ENCODE measurements at regions not wholly inside any gene's neighbourhood (a gene's known extent, or its start where the extent isn't known, plus 50 kb on each side); places are given as distances from the start of the nearest gene placed in this dataset.
"Not testable (repeated sequence)": the region's sequence is repeated elsewhere in the genome, so short reads cannot be mapped to it uniquely, and the experiment has no call there.

DNA sequence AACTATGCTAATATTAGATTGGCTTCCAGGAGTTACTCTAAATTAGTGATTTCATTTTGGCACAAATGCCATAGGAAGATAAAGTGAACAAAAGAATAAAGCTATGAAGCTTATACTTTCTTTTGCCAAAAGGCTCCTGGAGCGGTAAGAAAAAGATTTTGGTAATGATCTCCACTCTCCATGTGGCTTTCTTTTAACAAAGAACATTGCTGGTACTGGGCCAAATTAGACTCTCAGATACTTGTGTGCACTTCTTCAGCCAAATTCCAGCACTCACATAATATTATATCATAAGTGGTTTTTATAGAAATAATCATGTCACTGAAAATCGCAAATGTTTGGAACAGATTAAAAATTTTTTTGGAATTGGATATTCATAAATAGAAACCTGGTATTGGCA, 142.4 kb upstream of the FGF13 start:
- Histone ChIP-seq H3K4me3 (no peak overlapping the region), H3K4me1 (no peaks in the 10 kb centered on the region), H3K36me3 (no peaks in the 10 kb centered on the region), H3K27me3 (peaks cover 69% of the 10 kb centered on the region), H3K9ac (no peak overlapping the region), H4K20me1 (no peaks in the 10 kb centered on the region), H3K27ac (no peak overlapping the region), H3K4me2 (no peak overlapping the region), H3K9me3 (no peaks in the 10 kb centered on the region; the same call in 1 of the 2 replicates)
- TF ChIP-seq Cebpa-rat (IDR thresholded peaks at IDR 0.05), result no peak

DNA sequence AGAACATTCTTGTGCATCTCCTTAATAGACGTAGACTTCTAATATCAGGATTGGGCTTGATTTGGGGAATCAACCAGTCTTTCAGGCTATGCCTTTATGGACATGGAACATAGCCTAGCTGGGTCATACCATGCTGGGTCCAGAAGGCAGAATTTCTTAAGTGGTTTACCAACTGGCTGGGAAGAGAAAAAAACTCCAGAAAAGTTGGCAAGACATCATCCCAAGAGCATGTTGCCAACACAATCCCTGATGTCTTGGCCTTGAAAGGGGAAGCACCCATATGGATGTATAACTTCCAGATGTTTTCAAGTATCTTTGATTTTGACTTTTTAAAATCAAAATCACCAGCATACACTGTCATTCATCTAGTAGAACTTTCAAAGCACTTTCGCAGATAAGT, 138.0 kb upstream of the FGF13 start:
- no peaks in the 10 kb centered on the region; the same call in 1 of the 2 replicates for H4K20me1 ChIP-seq
- no peak for TF ChIP-seq Cebpa-rat (IDR thresholded peaks at IDR 0.05)
- no peaks in the 10 kb centered on the region; the same call in 1 of the 2 replicates for H3K9me3 ChIP-seq
- no peaks in the 10 kb centered on the region for H3K36me3 ChIP-seq
- H3K27ac ChIP-seq, result no peak overlapping the region
- no peak overlapping the region for H3K4me3 ChIP-seq
- no peak overlapping the region for H3K9ac ChIP-seq
- H3K27me3 ChIP-seq, result peaks cover 75% of the 10 kb centered on the region
- no peak overlapping the region for H3K4me2 ChIP-seq
- no peaks in the 10 kb centered on the region for H3K4me1 ChIP-seq

DNA sequence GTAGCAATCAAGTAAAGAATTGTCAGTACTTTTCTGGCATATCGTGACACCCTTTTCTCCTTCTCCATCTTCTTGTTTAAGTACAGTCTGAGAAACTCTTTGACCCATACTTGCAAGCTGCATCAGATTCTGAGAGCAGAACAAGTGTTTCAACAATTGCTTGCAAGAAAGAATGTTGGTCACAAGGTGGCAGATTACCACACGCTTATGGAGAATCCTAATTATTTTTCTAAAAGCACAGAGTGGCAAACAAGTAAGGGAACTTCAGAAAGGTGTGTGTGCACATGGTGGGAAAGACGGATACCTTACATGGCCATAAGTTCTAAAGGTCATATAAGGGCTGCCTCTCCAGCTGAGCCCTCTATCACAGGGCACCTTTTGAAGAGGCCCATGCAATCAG, 136.4 kb upstream of the FGF13 start:
- no peak overlapping the region for H3K27ac ChIP-seq
- no peaks in the 10 kb centered on the region for H3K36me3 ChIP-seq
- peaks cover 80% of the 10 kb centered on the region for H3K27me3 ChIP-seq
- no peak overlapping the region for H3K4me3 ChIP-seq
- no peaks in the 10 kb centered on the region; the same call in 1 of the 2 replicates for H4K20me1 ChIP-seq
- H3K9ac ChIP-seq, result no peak overlapping the region
- H3K4me1 ChIP-seq, result no peaks in the 10 kb centered on the region
- H3K4me2 ChIP-seq, result no peak overlapping the region
- no peaks in the 10 kb centered on the region; the same call in 1 of the 2 replicates for H3K9me3 ChIP-seq
- TF ChIP-seq Cebpa-rat (IDR thresholded peaks at IDR 0.05), result no peak

DNA sequence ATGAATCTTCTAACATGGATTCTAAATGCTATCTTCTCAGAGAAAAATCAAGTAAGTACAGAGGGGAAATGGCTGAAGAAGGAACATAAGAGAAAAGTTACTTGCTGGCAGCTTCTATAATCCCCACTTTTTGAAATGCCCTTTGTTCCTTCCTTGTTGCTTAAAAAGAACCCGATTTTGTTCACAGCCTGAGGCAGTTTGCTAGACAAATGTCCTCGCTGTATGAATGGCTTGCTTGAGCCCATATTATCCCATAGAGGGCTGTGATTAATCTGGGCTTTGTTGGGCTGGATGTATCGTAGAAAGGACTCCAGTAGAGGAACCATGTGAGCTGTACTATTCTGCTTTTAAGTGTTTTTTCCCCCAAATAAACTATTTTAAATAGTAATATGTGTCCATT, 134.3 kb upstream of the FGF13 start:
- Histone ChIP-seq H3K4me1 (no peaks in the 10 kb centered on the region), H3K27me3 (peaks cover 91% of the 10 kb centered on the region), H3K36me3 (no peaks in the 10 kb centered on the region), H3K9ac (no peak overlapping the region), H3K4me3 (no peak overlapping the region), H3K27ac (no peak overlapping the region), H3K4me2 (no peak overlapping the region), H4K20me1 (no peaks in the 10 kb centered on the region; the same call in 1 of the 2 replicates), H3K9me3 (no peaks in the 10 kb centered on the region; the same call in 1 of the 2 replicates)
- TF ChIP-seq Cebpa-rat (IDR thresholded peaks at IDR 0.05), result no peak

DNA sequence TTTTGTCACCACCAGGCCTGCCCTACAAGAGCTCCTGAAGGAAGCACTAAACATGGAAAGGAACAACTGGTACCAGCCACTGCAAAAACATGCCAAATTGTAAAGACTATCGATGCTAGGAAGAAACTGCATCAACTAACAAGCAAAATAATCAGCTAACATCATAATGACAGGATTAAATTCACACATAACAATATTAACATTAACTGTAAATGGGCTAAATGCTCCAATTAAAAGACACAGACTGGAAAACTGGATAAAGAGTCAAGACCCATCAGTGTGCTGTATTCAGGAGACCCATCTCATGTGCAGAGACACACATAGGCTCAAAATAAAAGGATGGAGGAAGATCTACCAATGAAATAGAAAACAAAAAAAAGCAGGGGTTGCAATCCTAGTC, 95.9 kb upstream of the FGF13 start:
- not testable (repeated sequence) for H3K4me1 ChIP-seq, H3K36me3 ChIP-seq, H3K4me2 ChIP-seq, H4K20me1 ChIP-seq, H3K27ac ChIP-seq, H3K4me3 ChIP-seq, H3K9ac ChIP-seq
- Histone ChIP-seq H3K27me3 (peaks cover 35% of the 10 kb centered on the region), H3K9me3 (peaks cover 12% of the 10 kb centered on the region)

DNA sequence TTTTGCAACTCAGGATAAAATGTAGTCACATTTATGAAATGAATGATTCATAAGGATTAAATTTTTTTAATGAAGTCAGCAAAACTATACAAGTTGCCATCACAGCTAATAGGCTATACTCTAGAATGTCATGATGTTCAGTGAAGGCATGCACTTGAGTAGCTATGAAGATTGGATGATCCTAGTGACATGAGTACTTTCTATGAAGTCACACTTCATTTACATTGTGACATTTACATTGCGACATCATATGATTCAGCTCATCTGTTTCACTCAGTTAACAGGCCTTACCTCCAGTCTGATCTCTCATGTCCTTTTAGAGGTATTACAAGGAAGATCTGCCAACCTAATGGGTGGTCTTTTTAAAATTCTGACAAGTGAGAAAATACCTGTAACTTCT, 82.7 kb upstream of the FGF13 start:
- Histone ChIP-seq H3K27me3 (peaks cover 46% of the 10 kb centered on the region), H3K4me1 (no peaks in the 10 kb centered on the region), H4K20me1 (no peaks in the 10 kb centered on the region), H3K27ac (no peak overlapping the region), H3K9ac (no peak overlapping the region), H3K4me2 (no peak overlapping the region), H3K36me3 (no peaks in the 10 kb centered on the region), H3K9me3 (peaks cover 10% of the 10 kb centered on the region; the same call in 1 of the 2 replicates), H3K4me3 (no peak overlapping the region)
- TF ChIP-seq Cebpa-rat (IDR thresholded peaks at IDR 0.05), result no peak; the same call in 1 of the 2 replicates

DNA sequence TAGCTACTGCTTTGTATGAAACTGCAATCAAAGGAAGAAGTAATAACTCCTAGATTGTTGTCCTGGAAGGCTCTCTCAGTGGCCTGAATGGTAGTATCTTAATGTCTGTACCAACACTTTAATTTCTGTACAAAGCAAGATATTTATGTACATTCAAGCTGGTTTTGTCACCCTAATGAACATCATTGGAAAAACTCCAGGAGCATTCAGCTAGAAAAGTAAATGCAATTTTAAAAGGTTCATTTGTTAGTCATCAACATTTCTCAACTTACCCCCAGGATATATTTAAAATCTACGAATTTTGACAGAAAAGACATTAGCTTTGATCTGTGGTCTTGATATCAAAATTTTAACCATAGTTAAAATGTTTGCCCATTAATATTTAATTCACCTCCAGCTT, 80.0 kb upstream of the FGF13 start:
- no peak overlapping the region for H3K4me2 ChIP-seq

DNA sequence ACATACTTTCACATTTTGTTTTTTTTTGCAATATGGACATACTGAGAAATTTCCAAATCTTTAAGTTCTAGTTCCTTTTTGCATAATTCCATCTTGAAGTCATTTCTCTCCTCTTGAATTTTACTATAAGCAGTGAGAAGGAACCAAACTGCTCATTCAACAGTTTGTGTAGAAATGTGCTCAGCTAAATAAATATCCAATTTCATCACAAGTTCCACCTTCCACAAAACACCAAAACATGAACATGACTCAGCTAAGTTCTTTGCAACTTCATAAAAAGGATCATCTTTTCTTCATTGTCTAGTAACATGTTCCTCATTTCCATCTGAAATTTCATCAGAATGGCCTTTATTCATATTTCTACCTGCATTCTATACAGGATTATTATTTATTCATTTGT, 77.3 kb upstream of the FGF13 start:
- H3K9ac ChIP-seq, result no peak overlapping the region
- H3K4me2 ChIP-seq, result no peak overlapping the region
- H3K27me3 ChIP-seq, result peaks cover 42% of the 10 kb centered on the region
- H3K9me3 ChIP-seq, result no peaks in the 10 kb centered on the region
- no peaks in the 10 kb centered on the region for H3K4me1 ChIP-seq
- H3K27ac ChIP-seq, result no peak overlapping the region
- no peaks in the 10 kb centered on the region for H4K20me1 ChIP-seq
- no peak overlapping the region for H3K4me3 ChIP-seq
- no peak for TF ChIP-seq Cebpa-rat (IDR thresholded peaks at IDR 0.05)
- H3K36me3 ChIP-seq, result no peaks in the 10 kb centered on the region

More for the DNA sequence above, 80.0 kb upstream of the FGF13 start:
- Histone ChIP-seq H3K27ac (no peak overlapping the region), H4K20me1 (no peaks in the 10 kb centered on the region), H3K9ac (no peak overlapping the region), H3K27me3 (peaks cover 47% of the 10 kb centered on the region), H3K4me3 (no peak overlapping the region), H3K4me1 (no peaks in the 10 kb centered on the region), H3K36me3 (no peaks in the 10 kb centered on the region), H3K9me3 (no peaks in the 10 kb centered on the region)
- TF ChIP-seq Cebpa-rat (IDR thresholded peaks at IDR 0.05), result no peak

DNA sequence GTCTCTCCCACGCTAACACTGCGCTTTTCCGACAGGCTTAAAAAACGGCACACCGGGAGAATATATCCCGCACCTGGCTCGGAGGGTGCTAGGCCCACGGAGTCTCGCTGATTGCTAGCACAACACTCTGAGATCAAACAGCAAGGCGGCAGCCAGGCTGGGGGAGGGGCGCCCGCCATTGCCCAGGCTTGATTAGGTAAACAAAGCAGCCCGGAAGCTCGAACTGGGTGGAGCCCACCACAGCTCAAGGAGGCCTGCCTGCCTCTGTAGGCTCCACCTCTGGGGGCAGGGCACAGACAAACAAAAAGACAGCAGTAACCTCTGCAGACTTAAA, 67.0 kb upstream of the FGF13 start:
- not testable (repeated sequence) for H3K9me3 ChIP-seq, H3K4me3 ChIP-seq, H3K36me3 ChIP-seq, H3K4me1 ChIP-seq, H3K4me2 ChIP-seq, H3K27ac ChIP-seq, H4K20me1 ChIP-seq, H3K9ac ChIP-seq
- 0 out of 2 replicates have a peak, but pooled peaks cover 10% of the 10 kb centered on the region for H3K27me3 ChIP-seq

DNA sequence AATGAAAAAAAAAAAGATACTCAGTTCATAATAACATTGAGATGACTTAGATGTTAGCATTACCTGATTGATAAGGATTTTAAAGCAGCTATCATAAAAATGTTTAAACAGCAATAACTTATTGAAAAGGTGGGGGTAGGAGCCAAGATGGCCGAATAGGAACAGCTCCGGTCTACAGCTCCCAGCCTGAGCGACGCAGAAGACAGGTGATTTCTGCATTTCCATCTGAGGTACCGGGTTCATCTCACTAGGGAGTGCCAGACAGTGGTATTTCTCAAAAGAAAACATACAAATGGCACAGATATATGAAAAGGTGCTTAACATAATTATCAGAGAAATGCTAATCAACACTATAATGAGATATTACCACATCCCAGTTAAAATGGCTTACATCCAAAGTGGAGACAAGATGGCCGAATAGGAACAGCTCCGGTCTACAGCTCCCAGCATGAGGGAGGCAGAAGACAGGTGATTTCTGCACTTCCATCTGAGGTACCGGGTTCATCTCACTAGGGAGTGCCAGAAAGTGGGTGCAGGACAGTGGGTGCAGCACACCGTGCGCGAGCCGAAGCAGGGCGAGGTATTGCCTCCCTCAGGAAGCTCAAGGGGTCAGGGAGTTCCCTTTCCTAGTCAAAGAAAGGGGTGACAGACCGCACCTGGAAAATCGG, 66.5 kb upstream of the FGF13 start:
- H3K4me2 ChIP-seq, H3K4me3 ChIP-seq, H3K4me1 ChIP-seq, H3K9me3 ChIP-seq, H3K36me3 ChIP-seq, H3K27ac ChIP-seq, H3K9ac ChIP-seq, H4K20me1 ChIP-seq: not testable (repeated sequence)
- H3K27me3 ChIP-seq, result peaks cover 13% of the 10 kb centered on the region

DNA sequence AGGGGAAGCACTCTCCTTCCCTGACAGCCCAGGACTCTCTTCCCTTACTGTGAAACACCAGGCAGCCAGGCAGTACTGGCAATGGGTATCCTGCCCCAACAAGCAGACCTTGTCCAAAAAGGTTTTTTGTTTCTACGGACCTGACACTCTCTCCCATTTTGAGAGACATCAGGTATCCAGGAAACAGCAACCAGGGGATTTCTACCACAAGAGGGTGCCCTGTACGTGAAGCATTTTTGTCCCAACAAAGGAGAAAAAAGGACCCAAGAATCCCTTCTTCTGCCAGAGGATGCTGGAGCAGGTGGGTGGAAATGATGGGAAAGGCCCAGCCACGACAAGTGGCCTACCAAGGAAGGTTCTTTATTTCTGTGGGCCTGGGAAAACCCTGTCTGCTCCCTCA, 65.7 kb upstream of the FGF13 start:
- Histone ChIP-seq H3K4me3 (no peak overlapping the region), H3K9ac (no peak overlapping the region), H3K9me3 (no peaks in the 10 kb centered on the region), H3K4me2 (no peak overlapping the region), H3K27ac (no peak overlapping the region), H3K27me3 (peaks cover 19% of the 10 kb centered on the region), H3K36me3 (no peaks in the 10 kb centered on the region), H4K20me1 (no peaks in the 10 kb centered on the region), H3K4me1 (0 out of 2 replicates have a peak, but pooled peaks cover 5% of the 10 kb centered on the region)
- TF ChIP-seq Cebpa-rat (IDR thresholded peaks at IDR 0.05), result no peak

Data from BLaER1 (cell line).